ENCODE measurements at regions not wholly inside any gene's neighbourhood (a gene's known extent, or its start where the extent isn't known, plus 50 kb on each side); places are given as distances from the start of the nearest gene placed in this dataset.

- Histone ChIP-seq H3K4me1 (ENCODE audit: control insufficient read depth, insufficient read depth, low read length) (no peaks in the 10 kb centered on the region), H3K27me3 (ENCODE audit: control insufficient read depth, insufficient read depth, low read length) (no peaks in the 10 kb centered on the region), H3K36me3 (ENCODE audit: control insufficient read depth, insufficient read depth, low read length) (no peaks in the 10 kb centered on the region)
Measured at GRCh38 chr9:104980039-104980654, 52.2 kb upstream of the ABCA1 start.

DNA sequence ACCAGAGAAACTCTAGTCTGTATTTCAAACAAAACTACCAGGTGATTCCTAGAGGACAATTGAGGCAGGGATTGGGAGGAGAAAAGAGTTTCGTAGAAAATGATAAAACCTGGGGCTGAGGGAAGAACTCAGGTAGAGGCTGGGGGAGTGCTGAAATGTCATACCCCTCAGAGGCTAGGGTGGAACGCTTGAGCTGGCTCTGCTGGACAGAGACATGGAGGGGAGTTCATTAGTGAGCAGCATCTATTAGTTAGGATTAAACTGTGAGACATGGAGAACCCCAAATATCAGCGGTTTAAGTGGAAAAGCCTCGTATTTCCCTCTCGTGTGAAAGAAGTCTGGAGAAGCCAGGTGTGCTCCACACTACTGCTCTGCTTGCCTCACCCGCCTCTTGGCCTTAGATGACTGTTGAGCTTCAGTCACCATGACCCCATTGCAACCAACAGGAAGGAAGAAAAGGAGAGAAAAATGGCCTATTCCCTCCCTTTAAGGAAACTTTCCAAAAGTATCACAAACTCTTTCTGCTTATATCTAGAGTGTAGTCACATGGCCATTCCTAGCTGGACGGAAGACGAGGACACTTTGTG, 53.7 kb upstream of the ABCA1 start:
- no peak overlapping the region for H3K9ac ChIP-seq (ENCODE audit: low read length)
- no peaks in the 10 kb centered on the region for H3K27me3 ChIP-seq (ENCODE audit: control insufficient read depth, insufficient read depth, low read length)
- H3K4me1 ChIP-seq (ENCODE audit: control insufficient read depth, insufficient read depth, low read length), result no peaks in the 10 kb centered on the region
- no peaks in the 10 kb centered on the region for H3K36me3 ChIP-seq (ENCODE audit: control insufficient read depth, insufficient read depth, low read length)
- no peak overlapping the region for H3K4me3 ChIP-seq (ENCODE audit: low read length)
- no peak overlapping the region for H3K27ac ChIP-seq (ENCODE audit: low read depth, low read length)

More at GRCh38 chr9:104980039-104980654, 52.2 kb upstream of the ABCA1 start:
- Histone ChIP-seq H3K4me3 (ENCODE audit: low read length) (no peak overlapping the region), H3K27ac (ENCODE audit: low read depth, low read length) (no peak overlapping the region), H3K9ac (ENCODE audit: low read length) (no peak overlapping the region)

GRCh38 chr9:104982543-104982942, 54.6 kb upstream of the ABCA1 start:
- Histone ChIP-seq H3K9ac (ENCODE audit: low read length) (no peak overlapping the region), H3K27me3 (ENCODE audit: control insufficient read depth, insufficient read depth, low read length) (no peaks in the 10 kb centered on the region), H3K36me3 (ENCODE audit: control insufficient read depth, insufficient read depth, low read length) (no peaks in the 10 kb centered on the region), H3K4me3 (ENCODE audit: low read length) (no peak overlapping the region), H3K4me1 (ENCODE audit: control insufficient read depth, insufficient read depth, low read length) (no peaks in the 10 kb centered on the region), H3K27ac (ENCODE audit: low read depth, low read length) (no peak overlapping the region)

- no peak overlapping the region for H3K9ac ChIP-seq (ENCODE audit: low read length)
- no peaks in the 10 kb centered on the region for H3K27me3 ChIP-seq (ENCODE audit: control insufficient read depth, insufficient read depth, low read length)
- no peak overlapping the region for H3K4me3 ChIP-seq (ENCODE audit: low read length)
- no peaks in the 10 kb centered on the region for H3K36me3 ChIP-seq (ENCODE audit: control insufficient read depth, insufficient read depth, low read length)
- H3K4me1 ChIP-seq (ENCODE audit: control insufficient read depth, insufficient read depth, low read length), result no peaks in the 10 kb centered on the region
- no peak overlapping the region for H3K27ac ChIP-seq (ENCODE audit: low read depth, low read length)
Measured at GRCh38 chr9:104983491-104983890, 55.5 kb upstream of the ABCA1 start.

- Histone ChIP-seq H3K4me3 (ENCODE audit: low read length) (no peak overlapping the region), H3K36me3 (ENCODE audit: control insufficient read depth, insufficient read depth, low read length) (no peaks in the 10 kb centered on the region), H3K27me3 (ENCODE audit: control insufficient read depth, insufficient read depth, low read length) (no peaks in the 10 kb centered on the region), H3K4me1 (ENCODE audit: control insufficient read depth, insufficient read depth, low read length) (no peaks in the 10 kb centered on the region), H3K9ac (ENCODE audit: low read length) (no peak overlapping the region), H3K27ac (ENCODE audit: low read depth, low read length) (no peak overlapping the region)
Measured at GRCh38 chr9:104984121-104984520, 56.2 kb upstream of the ABCA1 start.

DNA sequence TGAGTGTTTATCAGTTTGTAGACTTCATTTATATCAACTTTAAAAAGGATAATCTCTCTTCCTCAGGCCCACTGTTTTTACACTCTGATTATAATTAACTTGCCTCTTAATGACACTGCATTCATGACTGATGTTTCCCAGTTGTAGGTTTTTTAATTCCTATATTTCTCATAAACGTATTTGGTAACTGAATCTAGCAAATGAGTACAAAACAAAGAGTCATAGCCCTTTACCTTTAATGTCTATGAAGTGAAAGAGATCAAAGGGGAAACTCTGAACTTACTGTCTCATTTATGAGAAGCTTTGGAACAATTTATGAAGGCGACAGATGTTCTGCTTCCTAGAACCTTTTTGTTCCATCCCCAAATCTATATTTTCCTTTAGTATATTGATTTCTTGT, 56.6 kb upstream of the ABCA1 start:
- no peak overlapping the region for H3K27ac ChIP-seq (ENCODE audit: low read depth, low read length)

GRCh38 chr9:104984948-104985347, 57.0 kb upstream of the ABCA1 start:
- no peak overlapping the region for H3K27ac ChIP-seq (ENCODE audit: low read depth, low read length)

More for the DNA sequence above, 56.6 kb upstream of the ABCA1 start:
- Histone ChIP-seq H3K4me3 (ENCODE audit: low read length) (no peak overlapping the region), H3K9ac (ENCODE audit: low read length) (no peak overlapping the region), H3K4me1 (ENCODE audit: control insufficient read depth, insufficient read depth, low read length) (no peaks in the 10 kb centered on the region), H3K27me3 (ENCODE audit: control insufficient read depth, insufficient read depth, low read length) (no peaks in the 10 kb centered on the region), H3K36me3 (ENCODE audit: control insufficient read depth, insufficient read depth, low read length) (no peaks in the 10 kb centered on the region)

GRCh38 chr9:104986096-104986495, 58.1 kb upstream of the ABCA1 start:
- H3K36me3 ChIP-seq (ENCODE audit: control insufficient read depth, insufficient read depth, low read length), result no peaks in the 10 kb centered on the region
- no peak overlapping the region for H3K4me3 ChIP-seq (ENCODE audit: low read length)
- no peak overlapping the region for H3K9ac ChIP-seq (ENCODE audit: low read length)
- peaks cover 6% of the 10 kb centered on the region for H3K4me1 ChIP-seq (ENCODE audit: control insufficient read depth, insufficient read depth, low read length)
- H3K27me3 ChIP-seq (ENCODE audit: control insufficient read depth, insufficient read depth, low read length), result no peaks in the 10 kb centered on the region
- H3K27ac ChIP-seq (ENCODE audit: low read depth, low read length), result no peak overlapping the region

More at GRCh38 chr9:104984948-104985347, 57.0 kb upstream of the ABCA1 start:
- H3K9ac ChIP-seq (ENCODE audit: low read length), result no peak overlapping the region
- H3K36me3 ChIP-seq (ENCODE audit: control insufficient read depth, insufficient read depth, low read length), result no peaks in the 10 kb centered on the region
- no peak overlapping the region for H3K4me3 ChIP-seq (ENCODE audit: low read length)
- H3K4me1 ChIP-seq (ENCODE audit: control insufficient read depth, insufficient read depth, low read length), result no peaks in the 10 kb centered on the region
- H3K27me3 ChIP-seq (ENCODE audit: control insufficient read depth, insufficient read depth, low read length), result no peaks in the 10 kb centered on the region

DNA sequence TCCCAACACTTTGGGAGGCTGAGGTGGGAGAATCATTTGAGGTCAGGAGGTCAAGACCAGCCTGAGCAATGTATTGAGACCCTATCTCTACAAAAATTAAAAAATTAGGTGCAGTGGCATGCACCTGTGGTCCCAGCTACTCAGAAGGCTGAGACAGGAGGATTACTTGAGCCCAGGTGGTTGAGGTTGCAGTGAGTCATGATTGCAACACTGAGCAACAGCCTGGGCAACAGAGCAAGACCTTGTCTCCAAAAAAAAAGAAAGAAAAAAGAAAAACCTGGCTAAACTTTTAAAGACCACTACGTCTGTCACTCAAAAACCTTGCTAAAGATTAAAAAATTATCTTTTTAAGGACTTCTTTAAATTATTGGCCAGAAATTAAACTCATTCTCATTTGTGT, 59.8 kb upstream of the ABCA1 start:
- no peaks in the 10 kb centered on the region for H3K27me3 ChIP-seq (ENCODE audit: control insufficient read depth, insufficient read depth, low read length)
- no peak overlapping the region for H3K27ac ChIP-seq (ENCODE audit: low read depth, low read length)
- no peaks in the 10 kb centered on the region for H3K36me3 ChIP-seq (ENCODE audit: control insufficient read depth, insufficient read depth, low read length)
- no peak overlapping the region for H3K9ac ChIP-seq (ENCODE audit: low read length)
- no peak overlapping the region for H3K4me3 ChIP-seq (ENCODE audit: low read length)
- peaks cover 16% of the 10 kb centered on the region for H3K4me1 ChIP-seq (ENCODE audit: control insufficient read depth, insufficient read depth, low read length)

DNA sequence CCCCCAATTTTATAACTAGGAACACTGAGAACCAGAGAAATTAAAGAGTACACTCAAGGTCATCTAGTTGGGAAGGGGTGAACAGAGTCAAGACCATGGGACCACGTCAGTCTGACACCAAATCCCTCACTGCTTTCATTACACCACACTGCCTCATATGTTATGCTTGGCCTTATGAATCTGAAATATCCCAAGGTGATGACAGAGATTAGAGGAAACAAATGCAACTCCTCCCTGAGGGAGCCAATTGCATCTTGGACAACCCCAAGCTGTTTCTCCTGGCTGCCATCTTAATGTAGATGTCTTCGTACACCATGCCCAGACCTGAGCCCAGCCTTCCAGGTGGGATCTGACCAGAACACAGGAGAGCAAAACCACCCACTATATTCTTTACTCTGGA, 60.6 kb upstream of the ABCA1 start:
- Histone ChIP-seq H3K4me1 (ENCODE audit: control insufficient read depth, insufficient read depth, low read length) (peaks cover 24% of the 10 kb centered on the region), H3K36me3 (ENCODE audit: control insufficient read depth, insufficient read depth, low read length) (no peaks in the 10 kb centered on the region), H3K27ac (ENCODE audit: low read depth, low read length) (no peak overlapping the region), H3K27me3 (ENCODE audit: control insufficient read depth, insufficient read depth, low read length) (no peaks in the 10 kb centered on the region), H3K9ac (ENCODE audit: low read length) (no peak overlapping the region), H3K4me3 (ENCODE audit: low read length) (no peak overlapping the region)

GRCh38 chr9:104991144-104991953, 63.4 kb upstream of the ABCA1 start:
- Histone ChIP-seq H3K27me3 (ENCODE audit: control insufficient read depth, insufficient read depth, low read length) (no peaks in the 10 kb centered on the region), H3K36me3 (ENCODE audit: control insufficient read depth, insufficient read depth, low read length) (no peaks in the 10 kb centered on the region), H3K27ac (ENCODE audit: low read depth, low read length) (peak overlapping the region; percentile 99), H3K4me3 (ENCODE audit: low read length) (peak overlapping the region; percentile 95), H3K9ac (ENCODE audit: low read length) (peak overlapping the region; percentile 86), H3K4me1 (ENCODE audit: control insufficient read depth, insufficient read depth, low read length) (peaks cover 32% of the 10 kb centered on the region)

- no peaks in the 10 kb centered on the region for H3K36me3 ChIP-seq (ENCODE audit: control insufficient read depth, insufficient read depth, low read length)
- H3K9ac ChIP-seq (ENCODE audit: low read length), result no peak overlapping the region
- H3K27ac ChIP-seq (ENCODE audit: low read depth, low read length), result peak overlapping the region; percentile 99
- H3K4me1 ChIP-seq (ENCODE audit: control insufficient read depth, insufficient read depth, low read length), result peaks cover 32% of the 10 kb centered on the region
- H3K4me3 ChIP-seq (ENCODE audit: low read length), result no peak overlapping the region
- H3K27me3 ChIP-seq (ENCODE audit: control insufficient read depth, insufficient read depth, low read length), result no peaks in the 10 kb centered on the region
Measured at GRCh38 chr9:104992659-104993058, 64.7 kb upstream of the ABCA1 start.

Measured in rectal smooth muscle tissue (tissue), 1 donor.